Activated CD8-positive, alpha-beta memory T cell treated with anti-CD3 and anti-CD28 coated beads, Interleukin-2, amount 50 U/mL, for 24 hours (primary cell): ENCODE measurements at regions not wholly inside any gene's neighbourhood (a gene's known extent, or its start where the extent isn't known, plus 50 kb on each side); places are given as distances from the start of the nearest gene placed in this dataset.
"Not testable (repeated sequence)": the region's sequence is repeated elsewhere in the genome, so short reads cannot be mapped to it uniquely, and the experiment has no call there.

Source experiments
- DNase-seq: peaks from one replicate; pipeline ENCODE4 v3.0.0-alpha.2; 2020; ENCODE audit errors: extremely low read depth

DNA sequence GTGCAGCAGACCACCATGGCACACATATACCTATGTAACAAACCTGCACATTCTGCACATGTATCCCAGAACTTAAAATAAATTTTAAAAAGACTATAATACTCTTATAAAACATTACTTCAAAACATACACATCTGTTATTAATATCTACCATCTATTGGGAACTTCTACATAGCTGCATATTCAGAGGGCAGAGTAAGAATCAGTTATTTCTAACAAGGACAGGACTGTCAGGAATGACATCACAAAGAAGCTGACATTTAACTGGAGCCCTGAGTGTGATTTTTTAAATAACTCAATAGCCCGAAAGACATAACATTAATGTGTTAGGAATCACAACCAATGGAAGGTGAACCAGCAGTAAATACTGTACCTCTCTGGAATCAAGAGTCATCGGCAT lies 276.7 kb upstream of the ECI2 start:
- no peak for DNase-seq

GRCh38 chr6:4407710-4408109 lies 272.3 kb upstream of the ECI2 start:
- DNase-seq, result not testable (repeated sequence)

- DNase-seq, result no peak
Measured at GRCh38 chr6:4405621-4406212, 270.3 kb upstream of the ECI2 start.

- DNase-seq, result no peak
Measured at GRCh38 chr6:4404415-4404814, 269.0 kb upstream of the ECI2 start.

GRCh38 chr6:4403828-4404227 lies 268.5 kb upstream of the ECI2 start:
- no peak for DNase-seq

GRCh38 chr6:4403023-4403752 lies 267.8 kb upstream of the ECI2 start:
- DNase-seq, result no peak

GRCh38 chr6:4402477-4402976 lies 267.2 kb upstream of the ECI2 start:
- no peak for DNase-seq

GRCh38 chr6:4401408-4402368 lies 266.3 kb upstream of the ECI2 start:
- no peak for DNase-seq

DNA sequence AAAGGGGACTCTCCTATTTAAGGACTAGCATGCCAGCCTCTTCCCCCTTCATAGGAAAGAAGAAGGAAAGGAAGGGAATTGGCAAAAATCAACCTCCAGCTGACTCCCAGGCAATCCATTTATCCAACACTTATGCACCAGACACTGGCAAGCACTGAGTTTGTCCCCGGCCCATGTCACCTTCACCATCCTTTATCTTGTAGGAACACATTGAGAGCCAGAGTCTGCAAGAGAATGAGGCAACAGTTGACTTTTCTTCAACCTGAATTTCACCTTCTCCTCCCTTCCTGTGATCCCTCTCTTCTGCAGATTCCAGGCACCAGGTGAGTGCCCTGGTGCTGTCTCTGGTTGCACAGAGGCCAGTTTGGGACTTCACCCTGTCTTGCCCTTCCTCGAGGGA lies 264.3 kb upstream of the ECI2 start:
- DNase-seq, result no peak

DNA sequence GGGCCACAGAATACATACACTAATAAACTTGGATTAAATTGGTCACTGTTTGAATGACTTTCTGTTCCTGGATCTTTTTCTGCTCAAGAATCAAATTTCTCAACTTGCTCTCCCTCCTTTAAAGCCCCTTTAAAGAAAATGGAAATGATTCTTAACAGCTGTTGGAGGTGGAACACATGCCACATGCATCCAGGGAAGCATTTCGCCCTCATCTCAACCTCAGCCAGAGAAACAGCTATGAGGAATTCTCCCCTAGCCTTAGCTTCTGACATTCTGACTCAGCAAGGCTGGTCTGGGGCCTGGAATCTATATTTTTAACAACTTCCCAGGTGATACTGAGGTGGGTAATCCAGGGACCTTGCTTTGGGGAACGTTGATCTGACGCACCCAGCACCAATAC lies 263.4 kb upstream of the ECI2 start:
- DNase-seq, result no peak

DNA sequence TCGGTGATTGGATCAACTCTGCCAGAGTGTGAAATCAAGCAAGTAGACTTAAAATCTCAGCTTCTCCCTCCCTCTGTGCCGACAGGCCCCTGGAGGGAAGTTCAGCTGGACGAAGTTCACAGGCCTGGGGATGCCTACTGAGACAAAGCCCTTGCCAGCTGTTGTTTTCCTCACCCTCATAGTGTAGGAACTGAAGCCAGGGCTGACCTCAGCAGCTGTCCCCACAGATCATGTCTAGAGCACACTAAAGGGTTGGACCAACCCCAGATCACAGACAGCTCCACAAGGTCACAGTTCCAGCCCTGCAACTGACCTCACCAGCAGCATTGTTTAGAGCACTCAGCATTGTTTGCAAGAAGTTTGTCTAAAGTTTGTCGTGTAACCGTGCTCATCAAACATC lies 261.9 kb upstream of the ECI2 start:
- no peak for DNase-seq

GRCh38 chr6:4396044-4396443 lies 260.7 kb upstream of the ECI2 start:
- DNase-seq, result no peak

DNA sequence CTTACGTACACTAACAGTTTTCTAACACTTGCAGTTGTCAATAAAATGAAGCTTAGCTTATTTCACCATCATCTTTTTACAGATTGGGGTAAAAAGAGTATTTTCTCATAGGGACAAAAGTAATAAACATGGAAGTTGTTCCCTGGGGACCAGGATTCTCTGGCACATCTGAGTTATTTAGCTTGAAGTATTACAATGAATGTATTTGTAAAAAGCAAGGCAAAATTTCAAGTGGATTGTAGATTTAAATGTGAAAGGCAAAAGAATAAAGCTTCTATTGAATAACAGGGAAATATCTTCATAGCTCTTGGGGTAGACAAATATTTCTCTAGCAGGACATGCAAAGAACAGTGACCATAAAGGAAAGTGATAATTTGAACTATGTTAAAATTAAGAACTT lies 260.0 kb upstream of the ECI2 start:
- DNase-seq, result no peak

GRCh38 chr6:4394786-4395185 lies 259.4 kb upstream of the ECI2 start:
- no peak for DNase-seq

- no peak for DNase-seq
Measured at GRCh38 chr6:4388675-4389074, 253.3 kb upstream of the ECI2 start.

DNA sequence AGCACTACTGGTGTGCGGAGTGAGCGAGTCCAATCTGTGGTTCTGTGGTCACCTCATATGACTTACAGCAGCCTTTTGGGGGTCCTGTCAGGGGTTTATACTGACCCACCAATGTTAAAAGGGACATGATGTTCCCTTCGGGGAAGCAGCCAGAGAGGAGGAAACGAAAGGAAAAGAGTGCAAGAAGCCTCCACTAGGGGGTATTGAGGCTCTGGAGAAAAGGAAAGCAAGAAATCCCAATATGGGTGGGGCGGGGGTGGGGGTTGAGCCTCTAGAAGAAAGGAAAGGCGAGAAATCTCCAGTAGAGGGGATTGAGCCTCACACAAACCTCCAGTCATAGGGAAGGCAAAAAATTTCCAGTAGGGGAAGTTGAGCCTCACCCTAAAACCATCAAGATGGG lies 249.3 kb upstream of the ECI2 start:
- no peak for DNase-seq

DNA sequence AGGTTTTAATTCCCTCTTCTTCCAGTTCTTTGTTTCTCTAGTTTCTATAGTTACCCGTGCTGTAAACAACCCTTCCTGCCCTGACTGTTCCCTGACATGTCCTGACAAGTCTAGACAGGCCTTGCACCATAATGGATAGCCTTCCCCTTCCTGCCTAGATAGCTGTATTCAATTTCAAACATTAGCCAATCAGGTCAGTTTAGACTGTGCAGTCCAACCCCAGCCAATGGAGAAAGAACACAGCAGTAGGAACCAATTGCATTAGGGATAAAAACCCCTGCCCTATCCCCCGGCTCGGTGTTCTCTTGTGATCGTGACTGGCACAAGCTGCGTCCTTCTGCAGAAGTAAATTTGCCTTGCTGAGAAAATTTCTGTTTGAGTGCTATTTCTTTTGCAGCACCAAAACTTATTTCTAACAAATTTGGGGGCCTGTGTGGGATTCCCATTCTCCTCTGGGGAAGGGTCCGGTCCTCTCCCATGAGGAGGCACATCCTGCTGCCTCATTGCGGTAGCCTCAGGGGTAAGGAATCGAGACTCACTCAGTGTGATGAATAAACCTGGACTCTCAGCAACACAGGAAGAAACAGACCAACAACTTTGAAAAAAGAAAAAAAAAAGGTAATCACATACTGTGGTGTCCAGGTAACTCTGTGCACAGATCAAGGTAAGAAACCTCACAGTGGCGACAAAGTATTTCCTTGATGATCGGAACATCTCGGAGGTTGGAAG lies 248.7 kb upstream of the ECI2 start:
- DNase-seq, result no peak

DNA sequence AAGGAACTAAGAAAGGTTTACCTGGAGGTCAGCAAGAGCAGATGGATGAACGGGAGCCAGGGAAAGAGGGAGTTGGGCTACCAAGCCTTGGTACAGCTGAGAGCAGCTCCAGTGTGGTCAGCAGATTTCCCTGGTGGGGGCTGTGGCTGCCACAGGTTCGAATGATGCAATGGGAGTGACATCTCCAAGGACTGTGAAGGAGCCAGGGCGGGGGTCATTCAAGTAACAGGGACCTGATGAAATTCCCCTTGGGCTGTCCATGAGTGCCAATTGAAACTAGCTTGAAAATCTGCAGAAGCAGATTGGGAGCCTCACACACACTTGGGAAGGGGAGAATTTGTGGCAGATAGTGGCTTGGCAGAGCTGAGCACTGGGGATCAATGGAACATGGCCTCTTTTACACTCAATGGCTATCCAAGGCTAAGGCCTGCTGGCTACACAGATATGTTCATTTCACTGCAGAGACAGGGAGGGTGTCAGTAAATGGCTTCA lies 247.0 kb upstream of the ECI2 start:
- DNase-seq, result no peak

DNA sequence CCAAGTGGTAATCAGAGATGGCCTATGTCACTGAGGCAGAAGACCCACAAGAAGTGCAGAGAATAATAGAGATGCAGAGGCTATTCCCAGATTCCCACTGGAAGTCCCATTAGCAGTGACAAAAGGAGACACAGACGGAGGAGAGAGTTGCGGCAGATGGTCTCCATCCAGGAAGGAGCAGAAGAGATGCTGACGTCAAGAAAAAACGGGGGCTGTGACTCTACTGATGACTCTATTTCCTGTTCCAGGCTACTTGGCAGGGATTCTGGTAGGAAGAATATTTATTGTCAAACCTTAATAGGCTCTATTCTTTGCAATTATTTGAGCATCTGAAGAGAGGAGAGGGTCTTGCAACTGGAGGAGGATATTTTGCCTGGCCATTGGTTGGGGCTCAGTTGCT lies 246.0 kb upstream of the ECI2 start:
- no peak for DNase-seq

DNA sequence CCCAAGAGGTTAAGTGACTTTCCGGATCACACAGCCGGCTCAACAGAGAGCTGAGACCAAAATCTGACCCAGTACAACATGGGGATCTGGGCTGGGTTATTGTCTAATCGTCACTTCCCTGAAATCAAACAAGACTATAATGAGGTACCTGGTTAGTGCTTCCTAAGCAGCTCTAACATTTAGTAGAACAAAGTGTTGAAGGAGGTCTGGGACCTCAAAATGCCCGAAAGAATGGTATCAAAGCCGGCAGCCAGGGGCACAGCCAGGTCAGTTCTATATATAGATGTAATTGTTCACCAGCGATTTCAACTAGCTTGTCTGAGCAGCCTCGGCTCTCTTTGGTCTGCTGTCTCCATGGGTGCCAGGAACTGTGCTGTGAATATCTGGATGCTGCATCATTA lies 245.5 kb upstream of the ECI2 start:
- no peak for DNase-seq

GRCh38 chr6:4379958-4380357 lies 244.6 kb upstream of the ECI2 start:
- no peak for DNase-seq
